Trophoblast cell (in vitro differentiated cells and primary cell): ENCODE measurements at regions not wholly inside any gene's neighbourhood (a gene's known extent, or its start where the extent isn't known, plus 50 kb on each side); places are given as distances from the start of the nearest gene placed in this dataset.

Source experiments
- DNase-seq, 2 donors: peaks; one replicate each; pipeline ENCODE4 v3.0.0-alpha.2; 2016
- H2AFZ ChIP-seq: 2 replicates; pipeline ENCODE4 v1.6.1; 2013; ENCODE audit warnings: low read length, moderate library complexity, mild to moderate bottlenecking; ENCODE audit not compliant: insufficient read depth, poor library complexity
- H2AK5ac ChIP-seq: 2 replicates; pipeline ENCODE4 v1.6.1; 2013; ENCODE audit warnings: mild to moderate bottlenecking, low read length
- H2BK120ac ChIP-seq: 2 replicates; pipeline ENCODE4 v1.6.1; 2013; ENCODE audit warnings: low read length, mild to moderate bottlenecking, moderate library complexity; ENCODE audit not compliant: insufficient read depth, poor library complexity
- H2BK12ac ChIP-seq: 2 replicates; pipeline ENCODE4 v1.6.1; 2013; ENCODE audit warnings: mild to moderate bottlenecking, low read length, moderate library complexity
- H2BK5ac ChIP-seq: 2 replicates; pipeline ENCODE4 v1.6.1; 2013; ENCODE audit warnings: low read length, low read depth, moderate library complexity, mild to moderate bottlenecking; ENCODE audit not compliant: poor library complexity
- H3K14ac ChIP-seq: 2 replicates; pipeline ENCODE4 v1.6.1; 2013; ENCODE audit warnings: mild to moderate bottlenecking, low read length
- H3K18ac ChIP-seq: 2 replicates; pipeline ENCODE4 v1.6.1; 2013; ENCODE audit warnings: mild to moderate bottlenecking, low read length
- H3K23ac ChIP-seq: 2 replicates; pipeline ENCODE4 v1.6.1; 2013; ENCODE audit warnings: low read length
- H3K27ac ChIP-seq: 2 replicates; pipeline ENCODE4 v1.5.1; 2013; ENCODE audit warnings: low read depth, mild to moderate bottlenecking, inconsistent platforms, low read length, moderate library complexity
- H3K27me3 ChIP-seq: 2 replicates; pipeline ENCODE4 v1.6.1; 2013; ENCODE audit warnings: inconsistent platforms, mild to moderate bottlenecking, low read length, moderate library complexity; ENCODE audit not compliant: insufficient read depth
- H3K36me3 ChIP-seq, 2 experiments: 1 replicate in 1 of 2; 2 replicates in 1 of 2; pipeline ENCODE4 v1.6.1; 2013; ENCODE audit warnings: low read length in 2 of 2, mild to moderate bottlenecking in 2 of 2, moderate library complexity in 1 of 2; ENCODE audit not compliant: insufficient read depth in 2 of 2, control insufficient read depth in 1 of 2
- H3K4ac ChIP-seq: 2 replicates; pipeline ENCODE4 v1.6.1; 2013; ENCODE audit warnings: low read depth, mild to moderate bottlenecking, low read length, moderate library complexity
- H3K4me1 ChIP-seq, 2 experiments: 1 replicate in 1 of 2; 2 replicates in 1 of 2; pipeline ENCODE4 v1.6.1; 2013; ENCODE audit warnings: low read length in 2 of 2, mild to moderate bottlenecking in 2 of 2, moderate library complexity in 1 of 2; ENCODE audit not compliant: insufficient read depth in 2 of 2, control insufficient read depth in 1 of 2
- H3K4me2 ChIP-seq: 2 replicates; pipeline ENCODE4 v1.6.1; 2013; ENCODE audit warnings: inconsistent platforms, mild to moderate bottlenecking, low read length, moderate library complexity
- H3K4me3 ChIP-seq: 2 replicates; pipeline ENCODE4 v1.5.1; 2013; ENCODE audit warnings: mild to moderate bottlenecking, low read depth, low read length, inconsistent platforms
- H3K79me1 ChIP-seq: one replicate; pipeline ENCODE4 v1.6.1; 2013; ENCODE audit warnings: low read length
- H3K79me2 ChIP-seq: 2 replicates; pipeline ENCODE4 v1.6.1; 2013; ENCODE audit warnings: low read length, mild to moderate bottlenecking; ENCODE audit not compliant: control insufficient read depth, insufficient read depth, poor library complexity
- H3K9ac ChIP-seq: 2 replicates; pipeline ENCODE4 v1.6.1; 2013; ENCODE audit warnings: mild to moderate bottlenecking, low read length
- H3K9me3 ChIP-seq: 2 replicates; pipeline ENCODE4 v1.6.1; 2013; ENCODE audit warnings: low read depth, mild to moderate bottlenecking, control low read depth, inconsistent platforms, low read length; ENCODE audit not compliant: insufficient read depth
- H4K12ac ChIP-seq: 2 replicates; pipeline ENCODE4 v1.6.1; 2013; ENCODE audit warnings: low read depth, mild to moderate bottlenecking, low read length, moderate library complexity
- H4K8ac ChIP-seq: 2 replicates; pipeline ENCODE4 v1.6.1; 2013; ENCODE audit warnings: low read depth, mild to moderate bottlenecking, low read length, moderate library complexity
- H4K91ac ChIP-seq: one replicate; pipeline ENCODE4 v1.6.1; 2013; ENCODE audit warnings: low read depth, mild to moderate bottlenecking, low read length, moderate library complexity
- WGBS: extraction: QIAGEN DNeasy Blood & Tissue Kit; methylation state at CpG from one replicate; pipeline ENCODE4 v1.1.7; 2013; ENCODE audit warnings: missing lambda C conversion rate; ENCODE audit not compliant: insufficient read length, insufficient coverage; ENCODE audit errors: extremely low coverage; 5-methylcytosine and 5-hydroxymethylcytosine counted together

GRCh38 chr11:90668502-90668901 is 445.7 kb upstream of the CHORDC1 start:
- H3K79me2 ChIP-seq: no peaks in the 10 kb centered on the region
- H3K79me1 ChIP-seq: no peaks in the 10 kb centered on the region
- H3K14ac ChIP-seq: no peak overlapping the region
- H3K27me3 ChIP-seq: no peaks in the 10 kb centered on the region
- H4K8ac ChIP-seq: no peak overlapping the region
- H3K4ac ChIP-seq: no peak overlapping the region
- H3K4me2 ChIP-seq: no peak overlapping the region
- no peak overlapping the region for H3K23ac ChIP-seq
- H3K9ac ChIP-seq: no peak overlapping the region
- no peak overlapping the region for H2AFZ ChIP-seq
- no peak overlapping the region for H2BK120ac ChIP-seq
- H2BK12ac ChIP-seq: no peak overlapping the region
- no peak for DNase-seq
- H3K27ac ChIP-seq: no peak overlapping the region
- no peaks in the 10 kb centered on the region for H3K9me3 ChIP-seq
- no peak overlapping the region for H4K12ac ChIP-seq
- H4K91ac ChIP-seq: no peak overlapping the region
- H3K36me3 ChIP-seq: no peaks in the 10 kb centered on the region
- no peaks in the 10 kb centered on the region for H3K4me1 ChIP-seq
- no peak overlapping the region for H2BK5ac ChIP-seq
- no peak overlapping the region for H2AK5ac ChIP-seq
- H3K4me3 ChIP-seq: no peak overlapping the region
- H3K18ac ChIP-seq: no peak overlapping the region

GRCh38 chr11:90661233-90661632 is 438.4 kb upstream of the CHORDC1 start:
- H3K4me2 ChIP-seq: no peak overlapping the region
- no peak overlapping the region for H4K91ac ChIP-seq
- H3K9ac ChIP-seq: no peak overlapping the region
- no peak overlapping the region for H4K8ac ChIP-seq
- no peak overlapping the region for H3K23ac ChIP-seq
- no CpG with 5 or more reads among the region's 2 CpGs for WGBS
- H2BK12ac ChIP-seq: no peak overlapping the region
- H3K18ac ChIP-seq: no peak overlapping the region
- no peaks in the 10 kb centered on the region for H3K9me3 ChIP-seq
- no peak overlapping the region for H4K12ac ChIP-seq
- no peak overlapping the region for H2AK5ac ChIP-seq
- no peaks in the 10 kb centered on the region for H3K27me3 ChIP-seq
- H3K4ac ChIP-seq: no peak overlapping the region
- no peak overlapping the region for H2BK120ac ChIP-seq
- no peaks in the 10 kb centered on the region for H3K4me1 ChIP-seq
- no peak for DNase-seq
- H3K36me3 ChIP-seq: no peaks in the 10 kb centered on the region
- H3K79me1 ChIP-seq: no peaks in the 10 kb centered on the region
- no peaks in the 10 kb centered on the region for H3K79me2 ChIP-seq
- no peak overlapping the region for H2BK5ac ChIP-seq
- H3K14ac ChIP-seq: no peak overlapping the region
- no peak overlapping the region for H3K4me3 ChIP-seq
- H3K27ac ChIP-seq: no peak overlapping the region
- no peak overlapping the region for H2AFZ ChIP-seq

GRCh38 chr11:90656171-90656570 is 433.3 kb upstream of the CHORDC1 start:
- no peaks in the 10 kb centered on the region for H3K4me1 ChIP-seq
- H3K18ac ChIP-seq: no peak overlapping the region

GRCh38 chr11:90650153-90650552 is 427.3 kb upstream of the CHORDC1 start:
- no peak overlapping the region for H3K14ac ChIP-seq
- no peak overlapping the region for H2AFZ ChIP-seq
- no peaks in the 10 kb centered on the region for H3K79me2 ChIP-seq
- no peak overlapping the region for H4K8ac ChIP-seq
- no peak overlapping the region for H3K18ac ChIP-seq
- WGBS: no CpG with 5 or more reads among the region's 2 CpGs
- no peak overlapping the region for H2BK5ac ChIP-seq
- no peak overlapping the region for H4K12ac ChIP-seq
- H3K9ac ChIP-seq: no peak overlapping the region
- no peak overlapping the region for H4K91ac ChIP-seq
- H3K4me2 ChIP-seq: no peak overlapping the region
- H3K4ac ChIP-seq: no peak overlapping the region
- H3K27ac ChIP-seq: no peak overlapping the region
- H3K79me1 ChIP-seq: no peaks in the 10 kb centered on the region
- H3K4me1 ChIP-seq: no peaks in the 10 kb centered on the region
- no peaks in the 10 kb centered on the region for H3K27me3 ChIP-seq
- no peak overlapping the region for H3K23ac ChIP-seq
- no peak overlapping the region for H3K4me3 ChIP-seq
- H2AK5ac ChIP-seq: no peak overlapping the region
- DNase-seq: no peak
- H2BK120ac ChIP-seq: no peak overlapping the region
- no peaks in the 10 kb centered on the region for H3K36me3 ChIP-seq
- H2BK12ac ChIP-seq: no peak overlapping the region
- H3K9me3 ChIP-seq: no peaks in the 10 kb centered on the region

More at GRCh38 chr11:90656171-90656570, 433.3 kb upstream of the CHORDC1 start:
- Histone ChIP-seq H3K4ac (no peak overlapping the region), H2AK5ac (no peak overlapping the region), H3K4me3 (no peak overlapping the region), H2BK120ac (no peak overlapping the region), H3K14ac (no peak overlapping the region), H3K79me1 (no peaks in the 10 kb centered on the region), H2AFZ (no peak overlapping the region), H2BK12ac (no peak overlapping the region), H2BK5ac (no peak overlapping the region), H3K27ac (no peak overlapping the region), H4K8ac (no peak overlapping the region), H3K9ac (no peak overlapping the region), H4K12ac (no peak overlapping the region), H3K36me3 (no peaks in the 10 kb centered on the region), H3K23ac (no peak overlapping the region), H4K91ac (no peak overlapping the region), H3K4me2 (no peak overlapping the region), H3K9me3 (no peaks in the 10 kb centered on the region), H3K79me2 (no peaks in the 10 kb centered on the region), H3K27me3 (no peaks in the 10 kb centered on the region)
- DNase-seq: no peak
- WGBS: no CpG with 5 or more reads among the region's 2 CpGs
